HUES48 (cell line): ENCODE measurements at regions not wholly inside any gene's neighbourhood (a gene's known extent, or its start where the extent isn't known, plus 50 kb on each side); places are given as distances from the start of the nearest gene placed in this dataset.
"Not testable (repeated sequence)": the region's sequence is repeated elsewhere in the genome, so short reads cannot be mapped to it uniquely, and the experiment has no call there.

Source experiments
- H3K27ac ChIP-seq: one replicate; pipeline ENCODE4 v1.7.0; 2013; ENCODE audit warnings: low read depth, low read length, inconsistent platforms
- H3K27me3 ChIP-seq: 2 replicates; pipeline ENCODE4 v1.6.1; 2013; ENCODE audit warnings: mild to moderate bottlenecking, low read length; ENCODE audit not compliant: control insufficient read depth, insufficient read depth
- H3K36me3 ChIP-seq: 2 replicates; pipeline ENCODE4 v1.6.1; 2013; ENCODE audit warnings: low read length; ENCODE audit not compliant: control insufficient read depth, insufficient read depth
- H3K4me1 ChIP-seq: 2 replicates; pipeline ENCODE4 v1.6.1; 2013; ENCODE audit warnings: mild to moderate bottlenecking, low read length; ENCODE audit not compliant: control insufficient read depth, insufficient read depth
- H3K4me3 ChIP-seq: 2 replicates; pipeline ENCODE4 v1.5.1; 2013; ENCODE audit warnings: mild to moderate bottlenecking, low read depth, low read length
- H3K9ac ChIP-seq: 2 replicates; pipeline ENCODE4 v1.6.1; 2013; ENCODE audit warnings: mild to moderate bottlenecking, low read depth, low read length, moderate library complexity
- H3K9me3 ChIP-seq: 2 replicates; pipeline ENCODE4 v1.6.1; 2013; ENCODE audit warnings: low read length; ENCODE audit not compliant: control insufficient read depth, insufficient read depth

- H3K9me3 ChIP-seq: no peaks in the 10 kb centered on the region; the same call in 1 of the 2 replicates
- H3K4me1 ChIP-seq: peaks cover 13% of the 10 kb centered on the region
- H3K9ac ChIP-seq: no peak overlapping the region
- no peaks in the 10 kb centered on the region for H3K36me3 ChIP-seq
- H3K27me3 ChIP-seq: no peaks in the 10 kb centered on the region
- H3K4me3 ChIP-seq: no peak overlapping the region
- no peak overlapping the region for H3K27ac ChIP-seq
Measured at GRCh38 chr2:33704406-33704855, 105.3 kb upstream of the FAM98A start.

DNA sequence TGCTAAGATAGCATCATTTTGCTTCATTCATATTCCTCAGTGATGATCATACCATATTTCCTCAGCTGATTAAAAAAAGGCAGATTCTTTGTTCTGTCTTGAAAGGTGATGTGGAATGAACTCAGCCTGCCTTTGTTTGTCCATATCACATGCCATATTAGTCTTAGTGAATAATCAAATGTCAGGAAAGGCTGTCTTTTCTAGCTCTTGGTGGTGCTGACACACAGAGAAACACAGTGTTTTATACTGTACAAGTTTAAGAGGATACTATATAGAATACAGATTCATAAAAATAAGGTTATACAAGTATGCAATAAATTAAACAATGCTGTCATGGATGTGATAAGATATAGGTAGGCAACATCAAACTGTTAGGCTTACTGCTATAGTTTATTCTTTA is 97.1 kb upstream of the FAM98A start:
- H3K27me3 ChIP-seq: no peaks in the 10 kb centered on the region

GRCh38 chr2:33694904-33695303 is 95.8 kb upstream of the FAM98A start:
- H3K36me3 ChIP-seq: no peaks in the 10 kb centered on the region
- H3K9ac ChIP-seq: no peak overlapping the region
- peaks cover 9% of the 10 kb centered on the region for H3K9me3 ChIP-seq
- no peaks in the 10 kb centered on the region for H3K27me3 ChIP-seq
- no peak overlapping the region for H3K4me3 ChIP-seq
- H3K4me1 ChIP-seq: no peaks in the 10 kb centered on the region
- no peak overlapping the region for H3K27ac ChIP-seq

More for the DNA sequence above, 97.1 kb upstream of the FAM98A start:
- no peaks in the 10 kb centered on the region for H3K36me3 ChIP-seq
- peaks cover 9% of the 10 kb centered on the region for H3K9me3 ChIP-seq
- H3K4me1 ChIP-seq: no peaks in the 10 kb centered on the region
- H3K27ac ChIP-seq: no peak overlapping the region
- H3K4me3 ChIP-seq: no peak overlapping the region
- no peak overlapping the region for H3K9ac ChIP-seq

DNA sequence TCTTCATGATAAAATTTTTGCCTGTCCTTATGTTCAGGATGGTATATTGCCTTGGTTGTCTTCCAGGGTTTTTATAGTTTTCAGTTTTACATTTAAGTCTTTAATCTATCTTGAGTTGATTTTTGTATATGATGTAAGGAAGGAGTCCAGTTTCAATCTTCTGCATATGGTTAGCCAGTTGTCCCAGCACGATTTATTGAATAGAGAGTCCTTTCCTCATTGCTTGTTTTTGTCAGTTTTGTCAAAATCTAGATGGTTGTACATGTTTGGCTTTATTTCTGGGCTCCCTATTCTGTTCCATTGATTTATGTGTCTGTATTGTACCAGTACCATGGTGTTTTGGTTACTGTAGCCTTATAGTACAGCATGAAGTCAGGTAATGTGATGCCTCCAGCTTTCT is 91.6 kb upstream of the FAM98A start:
- peaks cover 18% of the 10 kb centered on the region for H3K9me3 ChIP-seq
- not testable (repeated sequence) for H3K4me3 ChIP-seq, H3K4me1 ChIP-seq, H3K9ac ChIP-seq, H3K27ac ChIP-seq, H3K36me3 ChIP-seq, H3K27me3 ChIP-seq

- Histone ChIP-seq H3K4me3 (no peak overlapping the region), H3K9me3 (peaks cover 5% of the 10 kb centered on the region), H3K27me3 (no peaks in the 10 kb centered on the region), H3K4me1 (peaks cover 23% of the 10 kb centered on the region), H3K36me3 (no peaks in the 10 kb centered on the region), H3K9ac (no peak overlapping the region), H3K27ac (no peak overlapping the region)
Measured at GRCh38 chr2:33681364-33681757, 82.3 kb upstream of the FAM98A start.

- Histone ChIP-seq H3K9me3 (peaks cover 5% of the 10 kb centered on the region), H3K36me3 (no peaks in the 10 kb centered on the region), H3K27me3 (no peaks in the 10 kb centered on the region), H3K9ac (no peak overlapping the region), H3K4me1 (peaks cover 23% of the 10 kb centered on the region), H3K4me3 (no peak overlapping the region), H3K27ac (no peak overlapping the region)
Measured at GRCh38 chr2:33680644-33681363, 81.7 kb upstream of the FAM98A start.

DNA sequence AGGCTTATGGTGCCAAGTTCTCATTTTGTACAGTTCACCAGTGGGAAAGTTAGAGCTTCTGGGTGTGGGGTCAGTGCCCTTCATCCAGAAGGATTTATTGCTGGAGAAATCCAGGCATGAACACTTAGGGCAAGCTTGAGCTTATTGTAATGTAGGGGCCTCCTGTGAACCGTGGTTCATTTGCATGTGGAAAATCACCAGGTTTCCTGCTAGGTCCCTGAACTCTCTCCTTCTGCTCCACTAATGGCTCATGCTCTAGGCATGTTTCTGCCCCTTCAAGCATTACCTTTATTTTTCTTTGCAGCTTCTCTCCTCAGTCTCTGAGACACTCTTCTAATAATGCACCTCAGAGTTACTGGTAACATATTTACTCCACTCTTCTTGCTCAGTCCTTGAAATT is 79.3 kb upstream of the FAM98A start:
- peaks cover 23% of the 10 kb centered on the region for H3K4me1 ChIP-seq
- H3K27me3 ChIP-seq: no peaks in the 10 kb centered on the region
- no peak overlapping the region for H3K9ac ChIP-seq
- no peaks in the 10 kb centered on the region for H3K9me3 ChIP-seq
- H3K4me3 ChIP-seq: no peak overlapping the region
- no peaks in the 10 kb centered on the region for H3K36me3 ChIP-seq
- no peak overlapping the region for H3K27ac ChIP-seq

- no peaks in the 10 kb centered on the region for H3K9me3 ChIP-seq
- peaks cover 10% of the 10 kb centered on the region for H3K4me1 ChIP-seq
- H3K27ac ChIP-seq: no peak overlapping the region
- H3K9ac ChIP-seq: no peak overlapping the region
- no peak overlapping the region for H3K4me3 ChIP-seq
- H3K36me3 ChIP-seq: no peaks in the 10 kb centered on the region
- no peaks in the 10 kb centered on the region for H3K27me3 ChIP-seq
Measured at GRCh38 chr2:33673937-33674336, 74.8 kb upstream of the FAM98A start.

DNA sequence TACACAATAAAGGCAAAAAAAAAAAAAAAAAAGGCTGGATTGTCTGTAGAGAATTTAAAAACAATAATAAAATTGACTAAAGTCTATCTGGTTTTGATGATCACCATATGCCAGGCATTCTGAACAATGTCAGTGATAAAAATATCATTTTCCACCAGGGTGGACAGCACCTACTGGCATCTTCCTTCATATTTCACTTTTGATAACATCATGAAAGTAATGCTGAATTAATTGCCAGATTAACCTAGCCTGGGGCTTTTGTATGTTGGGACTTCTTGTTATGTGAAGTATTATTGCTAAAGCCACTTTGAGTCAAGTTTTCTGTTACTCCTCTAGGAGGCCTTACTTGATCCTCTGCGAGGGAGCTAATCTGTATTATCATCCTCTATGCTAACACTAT is 73.8 kb upstream of the FAM98A start:
- Histone ChIP-seq H3K9me3 (no peaks in the 10 kb centered on the region), H3K36me3 (no peaks in the 10 kb centered on the region), H3K27ac (no peak overlapping the region), H3K27me3 (no peaks in the 10 kb centered on the region), H3K9ac (no peak overlapping the region), H3K4me3 (no peak overlapping the region), H3K4me1 (no peaks in the 10 kb centered on the region)

DNA sequence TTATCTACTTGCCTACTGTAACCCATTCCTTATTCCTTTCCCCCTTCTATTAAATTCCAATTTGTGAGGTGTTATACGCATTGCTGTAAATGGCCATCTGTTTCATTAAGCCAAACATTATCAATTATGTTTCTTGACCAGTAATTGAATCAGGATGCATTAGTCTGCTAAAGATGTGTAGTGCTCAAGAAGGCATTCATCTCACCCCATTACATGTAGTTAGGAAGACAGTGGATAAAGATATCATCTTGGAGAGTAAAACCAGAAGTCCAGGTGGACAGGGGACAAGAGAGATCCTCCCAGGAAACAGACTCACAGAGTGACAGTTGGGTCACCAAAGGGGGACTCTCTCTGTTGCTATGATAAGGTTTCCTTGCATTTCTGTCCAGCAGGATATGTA is 73.3 kb upstream of the FAM98A start:
- no peak overlapping the region for H3K9ac ChIP-seq
- no peaks in the 10 kb centered on the region for H3K36me3 ChIP-seq
- H3K4me3 ChIP-seq: no peak overlapping the region
- H3K9me3 ChIP-seq: no peaks in the 10 kb centered on the region
- no peaks in the 10 kb centered on the region for H3K27me3 ChIP-seq
- no peaks in the 10 kb centered on the region for H3K4me1 ChIP-seq
- H3K27ac ChIP-seq: no peak overlapping the region

GRCh38 chr2:33671198-33671597 is 72.1 kb upstream of the FAM98A start:
- Histone ChIP-seq H3K27ac (no peak overlapping the region), H3K36me3 (no peaks in the 10 kb centered on the region), H3K27me3 (no peaks in the 10 kb centered on the region), H3K9ac (no peak overlapping the region), H3K4me1 (no peaks in the 10 kb centered on the region), H3K4me3 (no peak overlapping the region), H3K9me3 (0 out of 2 replicates have a peak, but pooled peaks cover under 1% of the 10 kb centered on the region)
